NCI-H2227 (cell line): ENCODE measurements at regions not wholly inside any gene's neighbourhood (a gene's known extent, or its start where the extent isn't known, plus 50 kb on each side); places are given as distances from the start of the nearest gene placed in this dataset.
"Not testable (repeated sequence)": the region's sequence is repeated elsewhere in the genome, so short reads cannot be mapped to it uniquely, and the experiment has no call there.

ENCODE experiments used
- DNase-seq: peaks from one replicate; lab custom pipeline; 2025; ENCODE audit not compliant: unreplicated experiment; lab: John Stamatoyannopoulos, UW

- no peak for DNase-seq
These were observed 275.3 kb upstream of the SLC14A2 start for GRCh38 chr18:45339810-45340550.

- no peak for DNase-seq
These were observed 274.4 kb upstream of the SLC14A2 start for GRCh38 chr18:45340884-45341283.

- no peak for DNase-seq
These were observed 273.8 kb upstream of the SLC14A2 start for GRCh38 chr18:45341454-45341853.

GRCh38 chr18:45342166-45342565, 273.1 kb upstream of the SLC14A2 start:
- no peak for DNase-seq

- no peak for DNase-seq
These were observed 272.6 kb upstream of the SLC14A2 start for GRCh38 chr18:45342653-45343052.

GRCh38 chr18:45343365-45343764, 271.9 kb upstream of the SLC14A2 start:
- DNase-seq, result no peak

GRCh38 chr18:45344680-45345079, 270.6 kb upstream of the SLC14A2 start:
- not testable (repeated sequence) for DNase-seq

GRCh38 chr18:45349019-45349418, 266.3 kb upstream of the SLC14A2 start:
- DNase-seq, result no peak

- no peak for DNase-seq
These were observed 265.8 kb upstream of the SLC14A2 start for GRCh38 chr18:45349467-45349866.

- DNase-seq, result no peak
These were observed 264.7 kb upstream of the SLC14A2 start for GRCh38 chr18:45350404-45351156.

- DNase-seq, result no peak
These were observed 262.4 kb upstream of the SLC14A2 start for GRCh38 chr18:45352874-45353273.

- no peak for DNase-seq
These were observed 261.7 kb upstream of the SLC14A2 start for GRCh38 chr18:45353530-45353929.

- no peak for DNase-seq
These were observed 259.2 kb upstream of the SLC14A2 start for GRCh38 chr18:45355944-45356520.

- DNase-seq, result no peak
These were observed 257.4 kb upstream of the SLC14A2 start for GRCh38 chr18:45357686-45358470.

- peak; percentile 8 for DNase-seq
These were observed 255.8 kb upstream of the SLC14A2 start for GRCh38 chr18:45359275-45360009.

- no peak for DNase-seq
These were observed 254.0 kb upstream of the SLC14A2 start for GRCh38 chr18:45361125-45361851.

GRCh38 chr18:45363196-45363595, 252.1 kb upstream of the SLC14A2 start:
- DNase-seq, result no peak

- DNase-seq, result no peak
These were observed 249.4 kb upstream of the SLC14A2 start for GRCh38 chr18:45365835-45366234.

- DNase-seq, result peak; percentile 73
These were observed 244.8 kb upstream of the SLC14A2 start for GRCh38 chr18:45370255-45371010.
